Transverse colon (tissue), 4 donors: ENCODE measurements at regions not wholly inside any gene's neighbourhood (a gene's known extent, or its start where the extent isn't known, plus 50 kb on each side); places are given as distances from the start of the nearest gene placed in this dataset.

ENCODE experiments used
- EP300 ChIP-seq: sonication (generic); formaldehyde crosslinking; IDR thresholded peaks from one replicate; pipeline ENCODE4 v1.6.1; 2017; ENCODE audit warnings: antibody characterized with exemption, low read depth
- POLR2A ChIP-seq: fragments of 450-650 bp; IDR thresholded peaks from one replicate; pipeline ENCODE4 v1.6.1; 2016; ENCODE audit warnings: antibody characterized with exemption, mild to moderate bottlenecking, moderate library complexity
- POLR2AphosphoS5 ChIP-seq, 3 donors: sonication (generic); formaldehyde crosslinking; IDR thresholded peaks; one replicate each; pipeline ENCODE4 v1.6.1; 2016; ENCODE audit warnings: antibody characterized with exemption in 3 of 3
- TF ChIP-seq, protein P1 (sequence below), 5 experiments: fragments of 200-600 bp in 3 of 5; fragments of 450-650 bp in 2 of 5; sonication (generic) in 3 of 5; IDR thresholded peaks; 1 replicate in 2 of 5; 2 replicates in 3 of 5; pipeline ENCODE4 v1.5.1; 2016 to 2017; ENCODE audit warnings: antibody characterized with exemption in 5 of 5, inconsistent platforms in 3 of 5, mild to moderate bottlenecking in 2 of 5, moderate library complexity in 1 of 5

DNA sequence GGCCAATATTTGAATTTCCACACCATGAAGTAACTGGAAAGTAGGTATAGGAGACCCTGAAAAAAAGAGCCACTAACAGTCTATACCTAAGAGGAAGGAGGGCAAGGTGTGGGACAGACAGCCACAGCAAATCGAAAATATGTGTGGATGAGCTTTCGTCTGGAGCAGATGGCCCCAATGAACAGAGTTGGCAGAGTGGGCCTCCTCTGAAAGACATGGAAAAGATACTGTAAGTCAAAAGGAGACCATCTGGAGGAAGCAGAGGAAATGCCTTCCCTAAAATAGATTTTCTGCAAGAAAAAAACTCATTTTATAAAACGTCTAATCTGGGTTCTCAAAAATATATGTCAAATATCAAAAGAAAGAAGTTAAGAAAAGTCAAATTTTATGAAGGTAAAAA is 157.2 kb upstream of the PRKD1 start:
- TF ChIP-seq POLR2AphosphoS5 (IDR thresholded peaks at IDR 0.05): no peak
- TF ChIP-seq, protein P1, sequence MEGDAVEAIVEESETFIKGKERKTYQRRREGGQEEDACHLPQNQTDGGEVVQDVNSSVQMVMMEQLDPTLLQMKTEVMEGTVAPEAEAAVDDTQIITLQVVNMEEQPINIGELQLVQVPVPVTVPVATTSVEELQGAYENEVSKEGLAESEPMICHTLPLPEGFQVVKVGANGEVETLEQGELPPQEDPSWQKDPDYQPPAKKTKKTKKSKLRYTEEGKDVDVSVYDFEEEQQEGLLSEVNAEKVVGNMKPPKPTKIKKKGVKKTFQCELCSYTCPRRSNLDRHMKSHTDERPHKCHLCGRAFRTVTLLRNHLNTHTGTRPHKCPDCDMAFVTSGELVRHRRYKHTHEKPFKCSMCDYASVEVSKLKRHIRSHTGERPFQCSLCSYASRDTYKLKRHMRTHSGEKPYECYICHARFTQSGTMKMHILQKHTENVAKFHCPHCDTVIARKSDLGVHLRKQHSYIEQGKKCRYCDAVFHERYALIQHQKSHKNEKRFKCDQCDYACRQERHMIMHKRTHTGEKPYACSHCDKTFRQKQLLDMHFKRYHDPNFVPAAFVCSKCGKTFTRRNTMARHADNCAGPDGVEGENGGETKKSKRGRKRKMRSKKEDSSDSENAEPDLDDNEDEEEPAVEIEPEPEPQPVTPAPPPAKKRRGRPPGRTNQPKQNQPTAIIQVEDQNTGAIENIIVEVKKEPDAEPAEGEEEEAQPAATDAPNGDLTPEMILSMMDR (IDR thresholded peaks at IDR 0.05): no peak
- no peak for TF ChIP-seq POLR2A
- no peak for TF ChIP-seq EP300
